GM12873 (cell line): ENCODE measurements at regions not wholly inside any gene's neighbourhood (a gene's known extent, or its start where the extent isn't known, plus 50 kb on each side); places are given as distances from the start of the nearest gene placed in this dataset.

ENCODE experiments used
- CTCF ChIP-seq: IDR thresholded peaks from 2 replicates; pipeline ENCODE4 v1.5.1; 2012; ENCODE audit warnings: low read depth, mild to moderate bottlenecking, moderate library complexity, low read length, control low read depth; ENCODE audit not compliant: insufficient read depth; ENCODE audit errors: missing control alignments

- TF ChIP-seq CTCF: no peak
Observed at GRCh38 chr14:22384167-22384549, 204.9 kb downstream of the DAD1 start.

GRCh38 chr14:22383515-22384166 is 205.4 kb downstream of the DAD1 start:
- TF ChIP-seq CTCF: no peak

- no peak for TF ChIP-seq CTCF
Observed at GRCh38 chr14:22382955-22383354, 206.1 kb downstream of the DAD1 start.

- no peak for TF ChIP-seq CTCF
Observed at GRCh38 chr14:22382395-22382794, 206.6 kb downstream of the DAD1 start.

GRCh38 chr14:22381766-22382165 is 207.3 kb downstream of the DAD1 start:
- TF ChIP-seq CTCF: no peak

GRCh38 chr14:22381408-22381760 is 207.6 kb downstream of the DAD1 start:
- no peak for TF ChIP-seq CTCF

GRCh38 chr14:22380571-22381407 is 208.2 kb downstream of the DAD1 start:
- no peak for TF ChIP-seq CTCF
